ENCODE measurements at regions not wholly inside any gene's neighbourhood (a gene's known extent, or its start where the extent isn't known, plus 50 kb on each side); places are given as distances from the start of the nearest gene placed in this dataset.

DNA sequence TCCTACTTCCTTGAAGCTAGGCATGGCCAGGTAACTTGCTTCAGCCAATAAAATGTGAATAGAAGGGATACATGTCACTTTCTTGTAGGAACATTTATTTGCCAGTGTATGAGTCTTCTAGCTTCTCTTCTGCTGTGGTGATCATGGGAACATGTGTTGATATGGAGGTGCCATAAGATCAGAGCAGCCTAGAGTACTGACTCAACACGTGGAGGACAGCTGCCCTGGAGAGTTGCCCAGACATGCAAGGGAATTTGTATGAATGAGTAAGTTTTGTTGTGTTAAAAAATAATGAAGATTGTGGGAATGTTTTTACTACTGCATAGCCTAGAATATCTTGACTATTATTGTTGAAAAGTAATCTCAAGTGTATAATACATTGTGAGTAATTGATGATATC, 502.3 kb downstream of the NUF2 start:
- DNase-seq = no peak

DNA sequence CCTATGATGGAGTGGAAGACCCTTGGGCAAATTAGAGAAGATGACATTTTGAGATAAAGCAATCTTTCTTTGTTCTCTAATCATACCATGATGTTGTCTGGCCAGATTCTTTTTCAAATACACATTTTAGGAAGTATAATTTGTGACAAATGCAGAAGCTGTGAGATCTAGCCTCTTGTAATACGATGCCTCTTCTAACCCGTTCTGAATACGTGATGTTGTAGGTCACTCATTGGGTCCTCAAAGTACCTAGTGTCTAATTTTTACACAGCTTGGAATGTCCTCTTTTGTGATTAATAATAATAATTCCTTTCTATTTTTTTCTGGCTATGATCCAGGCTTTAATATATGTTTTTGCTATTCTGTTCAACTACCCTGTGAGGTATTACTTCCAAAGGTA, 502.7 kb downstream of the NUF2 start:
- no peak for DNase-seq

DNA sequence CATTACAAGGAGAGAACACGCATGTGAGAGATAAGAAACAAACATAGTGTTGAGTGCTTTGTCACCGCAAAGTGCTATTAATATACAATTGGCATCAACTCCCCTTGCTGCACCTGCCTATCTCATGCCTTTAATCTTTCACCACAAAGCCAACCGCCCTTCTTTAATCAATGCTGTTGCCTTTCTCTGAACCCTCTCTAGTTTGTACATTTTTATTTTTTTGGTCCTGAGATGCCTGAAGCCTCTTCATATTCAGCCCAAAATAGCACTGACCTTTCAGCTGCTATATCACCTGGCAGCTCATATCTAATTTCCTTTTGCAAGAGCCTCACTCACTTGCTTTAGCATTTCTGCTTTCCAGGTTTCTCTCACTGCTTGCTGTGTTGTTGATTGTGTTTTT, 504.7 kb downstream of the NUF2 start:
- no peak for DNase-seq

DNA sequence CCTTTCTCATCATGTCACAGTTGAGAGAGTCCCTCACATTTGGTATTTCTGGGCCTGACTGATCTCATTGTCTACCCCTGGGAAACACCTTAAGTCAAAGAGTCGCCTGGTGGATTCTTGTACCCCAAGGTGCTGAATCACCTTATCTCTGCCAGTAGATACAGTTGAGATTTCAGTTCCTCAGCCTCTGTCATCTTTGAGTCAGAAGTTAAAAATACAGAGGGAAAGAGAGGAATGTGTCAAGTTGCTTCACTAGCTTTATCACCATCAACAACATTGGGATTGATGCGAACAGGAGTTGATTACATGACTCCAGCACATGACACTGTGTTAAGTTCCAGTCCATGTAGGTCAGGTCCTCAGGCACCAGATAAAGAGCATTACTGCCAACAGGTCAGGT, 513.0 kb downstream of the NUF2 start:
- DNase-seq = no peak

DNA sequence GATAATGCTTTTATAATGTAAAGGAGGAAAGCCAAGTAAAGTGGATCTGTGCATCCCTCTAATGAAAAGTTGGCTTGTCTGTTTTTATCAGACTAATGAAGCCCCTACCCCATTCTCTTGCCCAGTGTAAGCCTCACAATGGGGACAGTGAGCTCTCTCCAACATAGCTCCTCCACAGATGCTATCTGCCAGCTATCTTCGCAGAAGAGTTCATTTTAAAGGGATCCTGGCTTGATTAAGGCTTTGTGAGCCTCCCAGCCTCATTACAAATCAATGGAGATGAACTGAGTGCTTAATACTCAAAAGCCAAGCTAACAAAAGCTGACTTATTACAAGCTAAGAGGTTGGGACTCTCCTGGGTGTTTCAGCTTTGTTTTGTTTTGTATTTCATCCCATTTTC, 514.7 kb downstream of the NUF2 start:
- no peak for DNase-seq

DNA sequence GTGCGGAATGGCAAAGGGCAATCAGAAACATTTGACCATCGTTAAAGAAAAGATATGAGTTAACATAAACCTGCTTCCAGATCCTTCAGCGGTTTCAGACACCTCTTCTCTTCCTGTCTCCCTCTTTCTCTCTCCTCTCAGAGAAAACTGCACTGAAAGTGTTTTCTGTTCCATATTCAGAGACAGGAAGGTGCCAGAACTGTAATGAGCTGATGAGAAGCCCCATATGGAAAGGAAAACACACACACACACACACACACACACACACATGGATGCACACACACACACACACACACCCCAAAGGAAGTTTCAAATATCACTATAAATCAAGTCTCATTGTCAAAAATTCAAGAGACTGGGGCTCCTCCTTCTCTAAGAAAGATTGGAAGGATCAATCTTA, 515.5 kb downstream of the NUF2 start:
- no peak for DNase-seq

DNA sequence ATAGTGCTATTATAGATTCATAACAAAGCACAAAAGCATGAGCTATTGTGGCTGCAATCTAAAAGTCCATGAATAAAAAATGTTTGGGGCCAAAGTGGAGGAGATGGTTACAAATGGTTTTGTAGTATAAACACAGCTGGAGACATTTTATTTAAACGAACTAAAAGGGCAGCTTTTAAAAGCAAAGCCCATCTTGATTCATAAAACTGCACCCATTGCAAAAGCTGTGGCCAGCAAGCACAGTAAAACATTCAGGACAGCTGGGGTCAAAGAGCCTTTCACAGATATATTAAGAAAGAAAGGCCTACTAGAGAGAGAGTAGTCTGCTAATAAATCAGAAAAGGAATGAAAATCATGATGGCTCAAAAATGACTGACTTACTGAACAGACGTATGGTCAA, 520.8 kb downstream of the NUF2 start:
- no peak for DNase-seq

DNA sequence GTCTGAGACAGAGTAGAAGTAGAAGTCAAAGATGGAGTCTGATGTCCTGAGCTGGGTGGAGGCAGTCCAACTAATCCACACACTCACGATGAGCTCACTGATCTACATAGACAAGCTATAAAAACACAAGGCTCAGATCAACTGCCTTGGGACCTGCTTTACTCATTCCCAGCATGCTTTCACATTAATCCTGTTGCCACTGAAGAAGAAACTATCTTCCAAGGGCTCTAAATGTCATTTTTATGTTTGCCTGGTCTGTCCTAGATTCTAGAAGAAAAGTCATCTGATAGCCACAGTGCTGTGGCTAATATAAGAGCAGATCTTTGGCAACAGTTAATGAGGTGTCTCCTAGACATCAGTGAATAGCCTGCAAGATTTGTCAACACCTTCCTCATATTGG, 522.7 kb downstream of the NUF2 start:
- DNase-seq = no peak

DNA sequence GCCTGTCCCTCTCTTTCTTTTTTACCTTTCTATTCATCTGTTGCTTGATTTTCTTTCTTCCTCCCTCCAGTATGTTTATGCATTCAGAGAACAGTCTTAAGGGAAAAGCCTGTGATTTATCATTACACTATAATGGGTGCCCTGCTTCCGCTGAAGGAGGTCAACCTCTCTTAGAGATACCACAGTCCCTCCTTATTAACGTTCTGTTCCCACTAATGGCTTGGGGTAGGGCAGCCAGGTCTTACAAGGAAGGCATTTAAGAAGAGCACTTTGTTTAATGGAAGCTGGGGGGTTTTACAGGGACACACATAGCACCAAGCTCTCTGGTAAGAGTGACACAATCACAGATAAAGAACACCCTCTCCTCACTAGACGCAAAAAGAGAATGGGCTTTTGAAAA, 523.5 kb downstream of the NUF2 start:
- DNase-seq = no peak

DNA sequence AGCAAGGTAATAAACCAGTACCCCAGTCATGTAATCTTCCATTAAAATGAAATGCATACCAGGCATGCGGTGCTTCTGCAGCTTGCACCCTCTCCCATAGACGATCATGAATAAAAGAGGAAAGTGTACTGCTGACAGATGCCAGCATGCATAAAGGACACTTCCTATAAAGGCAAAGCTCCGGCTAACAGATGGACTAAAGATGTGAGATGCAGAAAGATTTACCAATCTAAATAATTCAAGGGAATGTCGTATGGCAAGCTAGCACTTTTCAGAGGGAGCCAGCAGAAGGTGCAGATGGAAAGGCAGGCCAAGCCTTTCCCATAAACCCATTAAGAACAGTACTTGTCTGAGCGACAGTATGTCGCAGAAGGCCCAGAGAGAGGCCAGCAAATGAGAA, 542.0 kb downstream of the NUF2 start:
- no peak for DNase-seq

DNA sequence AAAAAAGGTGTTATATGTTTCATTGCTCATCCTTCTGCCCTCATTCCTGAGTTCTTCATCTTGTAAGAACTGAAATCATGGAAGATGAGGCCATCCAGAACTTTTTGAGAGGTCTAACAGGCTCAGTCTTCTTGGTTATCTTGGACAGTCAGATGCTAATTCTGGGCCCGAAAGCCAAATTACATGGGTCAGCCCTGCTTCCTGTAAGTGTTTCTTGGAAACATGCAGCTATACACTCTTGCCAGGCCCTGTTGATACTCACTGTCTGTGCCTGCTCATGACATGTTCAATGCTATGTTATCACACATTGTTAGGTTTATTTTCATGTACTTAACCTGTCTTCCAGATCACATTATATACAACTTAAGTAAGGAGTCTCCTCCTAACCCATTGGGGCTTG, 542.5 kb downstream of the NUF2 start:
- DNase-seq = no peak

DNA sequence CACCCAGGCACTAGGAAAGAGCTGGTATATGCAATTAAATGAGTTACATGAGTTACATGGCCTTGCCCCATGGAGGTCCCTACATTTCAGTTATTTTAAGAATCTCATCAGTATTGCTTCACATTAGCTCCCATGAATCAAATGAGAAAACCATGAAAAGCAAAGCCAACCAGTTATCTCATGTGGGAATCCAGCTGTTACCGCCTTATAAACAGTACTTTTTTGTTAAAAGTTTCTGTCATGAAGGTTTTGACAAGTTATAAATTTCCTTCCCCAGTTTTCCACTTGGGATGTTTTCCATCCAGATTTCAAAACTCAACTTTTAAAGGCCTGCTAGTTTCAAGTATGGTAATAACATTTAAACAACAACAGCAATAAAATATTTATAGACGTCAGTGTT, 544.8 kb downstream of the NUF2 start:
- no peak for DNase-seq

DNA sequence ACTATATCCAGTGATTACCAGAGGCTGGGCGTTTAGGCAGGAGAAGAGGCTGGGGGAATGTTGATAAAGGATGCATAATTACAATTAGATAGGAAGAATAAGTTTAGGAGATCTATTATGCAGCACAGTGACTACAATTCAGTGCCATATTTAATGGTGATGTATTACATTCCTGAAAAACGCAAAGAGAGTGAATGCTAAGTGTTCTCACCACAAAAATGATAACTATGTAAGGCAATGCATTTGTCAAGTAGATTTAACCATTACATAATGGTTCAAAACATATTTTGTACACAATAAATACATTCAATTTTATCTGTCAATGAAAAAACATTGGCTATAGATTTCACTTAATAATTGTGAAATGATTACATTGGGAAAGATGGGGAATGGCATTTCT, 548.9 kb downstream of the NUF2 start:
- DNase-seq = no peak

DNA sequence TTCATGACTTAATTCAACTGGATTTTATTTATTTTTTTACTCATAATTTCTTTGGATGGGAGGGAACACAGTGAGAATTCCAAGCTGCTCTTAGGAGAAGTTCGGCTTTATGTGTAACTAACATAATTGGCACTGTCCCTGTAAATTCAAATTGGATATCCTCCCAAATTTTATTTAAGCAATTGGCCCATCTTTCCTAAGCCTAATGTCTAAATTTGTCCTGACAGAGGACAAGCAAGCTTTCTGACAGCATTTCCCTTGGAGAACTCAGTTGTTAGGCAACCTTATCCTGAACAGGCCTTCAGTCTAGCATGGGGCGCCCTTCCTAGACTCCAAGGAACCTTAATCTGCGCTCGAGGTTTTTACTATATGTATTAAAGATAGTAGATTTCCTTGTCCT, 550.3 kb downstream of the NUF2 start:
- no peak for DNase-seq

DNA sequence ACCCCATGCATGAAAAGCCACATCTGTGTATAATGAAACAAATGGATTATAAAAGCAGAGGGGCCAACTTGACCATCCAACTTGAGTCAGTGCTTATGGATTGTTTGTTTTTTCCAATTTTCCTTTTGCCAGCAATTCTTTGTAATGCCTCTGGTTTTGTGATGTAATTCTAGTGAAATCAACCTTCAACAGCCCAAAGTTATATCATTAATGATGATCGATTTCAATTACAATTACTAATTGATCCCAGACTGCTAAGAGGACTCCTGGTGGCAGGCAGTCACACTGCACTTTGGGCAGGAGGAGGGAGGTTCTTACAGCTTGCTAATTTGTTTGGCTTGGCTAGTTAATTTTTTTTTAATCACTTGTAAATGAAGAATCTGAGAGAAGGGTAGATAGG, 552.3 kb downstream of the NUF2 start:
- no peak for DNase-seq

DNA sequence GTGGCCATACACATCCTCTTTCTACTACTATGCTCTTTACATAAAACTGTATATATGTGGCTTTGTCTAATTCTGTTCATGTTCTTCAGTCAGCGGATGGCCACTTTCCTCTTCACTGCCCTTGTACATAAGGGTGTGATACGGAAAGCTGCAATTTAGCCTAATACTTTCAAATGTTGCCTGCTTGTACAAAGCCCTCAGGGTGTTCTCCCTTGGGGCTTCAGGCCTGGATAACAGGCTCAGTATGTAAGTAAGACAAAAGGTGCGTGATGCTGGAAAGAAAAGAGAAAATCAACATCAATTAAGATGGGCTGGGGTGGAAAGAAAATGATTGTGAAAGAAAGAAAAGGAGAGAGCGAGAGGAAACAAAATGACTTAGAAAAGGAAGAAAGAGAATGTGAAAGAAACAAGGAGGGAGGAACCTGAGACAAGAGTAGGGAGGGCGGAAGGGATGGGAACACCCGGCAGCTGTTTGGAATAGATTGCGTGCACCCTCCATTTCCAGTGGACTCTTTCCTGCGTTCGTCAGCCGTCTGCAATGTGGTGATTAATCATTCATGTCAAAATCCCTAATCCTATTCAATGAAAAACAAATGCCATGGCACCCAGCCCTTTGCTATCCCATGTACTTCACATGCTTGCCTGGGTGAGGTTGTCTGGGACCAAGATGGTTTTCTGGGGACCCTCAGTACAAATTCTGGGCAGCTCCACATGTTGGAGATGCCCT, 553.6 kb downstream of the NUF2 start:
- no peak for DNase-seq

DNA sequence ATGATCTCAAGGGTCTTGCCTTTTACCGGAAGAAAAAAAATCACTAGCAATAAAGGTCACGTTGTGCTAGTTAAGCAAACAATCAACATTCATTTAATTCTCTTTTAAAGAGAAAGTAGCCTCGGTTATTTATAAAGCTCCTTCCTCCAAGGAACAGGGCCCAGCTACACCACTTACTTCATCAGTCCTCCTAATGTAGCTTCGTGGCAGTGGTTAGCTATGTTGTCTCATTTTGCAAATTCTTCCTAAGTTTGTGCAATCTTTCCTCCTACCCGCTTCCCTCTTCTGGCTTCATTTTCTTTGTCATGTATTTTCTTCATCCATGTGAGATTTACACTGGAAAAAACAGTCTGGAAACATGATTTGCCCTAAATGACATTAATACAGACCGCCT, 554.2 kb downstream of the NUF2 start:
- DNase-seq = no peak

DNA sequence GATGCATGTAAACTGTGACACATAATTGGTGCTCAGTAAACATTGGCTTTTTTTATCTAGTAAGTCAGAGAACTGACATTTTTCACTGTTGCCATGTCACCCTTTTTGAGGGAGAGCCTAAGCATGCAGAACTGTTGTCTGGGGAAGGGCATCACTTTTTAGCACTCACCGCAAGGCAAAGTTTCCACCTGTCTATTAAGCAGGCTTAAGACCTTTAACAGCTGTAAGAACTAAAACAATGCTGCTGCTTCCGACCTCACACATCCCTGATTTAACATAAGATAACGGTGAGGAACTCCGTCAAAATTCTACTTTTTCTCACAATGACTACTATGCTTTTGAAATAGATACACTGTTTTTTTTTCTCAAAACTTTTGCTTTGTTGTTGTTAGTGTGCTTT, 554.8 kb downstream of the NUF2 start:
- no peak for DNase-seq

DNA sequence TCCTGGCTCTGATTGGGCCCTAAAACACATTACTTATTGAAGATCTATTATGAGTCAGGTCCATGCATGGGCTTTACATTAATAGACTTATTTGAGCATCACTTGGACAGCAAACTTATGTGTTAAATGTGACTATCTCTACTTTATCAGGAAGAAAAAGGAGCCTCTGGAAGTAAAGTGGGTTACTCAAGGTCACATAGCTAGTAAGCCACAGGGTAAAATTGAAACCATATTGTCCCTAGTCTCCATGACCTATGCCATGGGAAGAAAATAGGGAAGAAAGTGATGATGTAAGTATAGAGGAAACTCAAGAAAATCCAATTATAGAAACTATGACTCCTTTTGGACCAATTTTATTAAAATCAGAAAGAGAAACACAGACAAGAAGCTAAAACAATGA, 555.3 kb downstream of the NUF2 start:
- no peak for DNase-seq

DNA sequence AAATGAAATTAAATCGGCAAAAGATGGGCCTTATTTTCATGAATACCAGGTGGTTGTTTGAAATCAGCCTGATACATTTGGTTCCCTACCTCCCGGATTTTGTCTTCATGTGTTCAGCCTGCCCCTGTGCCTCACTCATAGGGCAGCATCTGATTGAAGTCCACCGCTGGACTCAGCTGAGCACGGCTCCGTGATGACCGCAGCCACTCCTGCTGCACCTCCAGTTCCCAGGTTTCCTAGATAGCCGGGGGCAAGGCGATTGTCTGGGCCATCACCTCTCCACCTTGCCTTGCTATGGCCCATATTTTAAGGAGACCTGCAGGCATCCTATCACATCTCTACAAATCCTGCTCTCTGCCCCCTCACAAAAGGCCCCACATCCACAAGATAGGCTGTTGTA, 563.8 kb downstream of the NUF2 start:
- DNase-seq = no peak

DNA sequence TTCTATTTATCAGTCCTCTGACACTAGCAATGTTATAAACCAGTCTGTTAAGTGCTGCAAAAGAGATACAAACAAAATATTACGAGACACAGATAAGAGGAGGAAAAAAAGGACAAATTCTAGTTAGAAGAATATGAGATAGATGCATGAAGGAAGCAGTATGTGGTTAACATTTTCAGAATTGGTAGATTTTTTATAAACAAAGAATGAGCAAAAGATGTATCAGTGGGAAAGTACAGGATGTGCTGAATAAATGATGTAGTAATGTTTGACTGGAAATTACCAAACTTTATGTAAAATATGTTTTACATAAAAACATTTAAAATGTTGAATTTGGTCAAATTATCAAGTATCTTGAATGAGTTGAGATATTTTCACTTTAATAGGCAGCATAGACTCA, 574.2 kb downstream of the NUF2 start:
- DNase-seq = no peak

DNA sequence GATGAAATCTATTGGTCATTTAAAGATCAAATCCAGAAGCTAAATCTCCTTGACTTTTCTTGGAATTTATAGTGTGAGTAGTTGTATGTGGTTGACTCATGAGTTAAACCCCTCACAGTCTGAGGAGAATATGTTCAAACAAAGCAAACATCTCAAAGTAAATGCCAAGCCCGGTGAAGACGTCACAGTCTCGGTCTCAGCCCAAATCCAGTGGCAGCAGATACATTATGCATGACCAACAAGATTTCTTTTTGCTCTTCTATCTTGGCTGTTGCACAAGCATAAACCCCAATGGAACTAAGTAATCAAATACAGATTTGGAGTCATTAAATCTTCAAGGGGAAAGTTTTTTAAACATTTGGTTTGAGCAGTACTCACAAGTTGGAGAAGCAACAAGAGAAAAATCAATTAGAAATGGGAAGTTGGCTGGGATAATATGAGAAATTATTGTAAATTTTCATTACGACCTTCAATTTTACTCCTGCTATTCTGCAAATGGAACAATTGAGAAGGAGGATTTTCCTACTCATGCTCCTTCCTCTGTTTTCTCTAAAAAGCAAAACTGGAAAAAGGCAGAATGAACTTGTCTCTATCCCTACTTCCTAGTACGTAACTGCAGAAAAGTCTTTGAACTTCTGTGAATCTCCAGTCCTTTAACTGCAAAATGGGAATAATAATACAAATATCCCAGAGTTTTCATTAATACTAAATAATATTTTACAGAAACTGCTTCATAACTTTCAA, 575.8 kb downstream of the NUF2 start:
- DNase-seq = no peak

DNA sequence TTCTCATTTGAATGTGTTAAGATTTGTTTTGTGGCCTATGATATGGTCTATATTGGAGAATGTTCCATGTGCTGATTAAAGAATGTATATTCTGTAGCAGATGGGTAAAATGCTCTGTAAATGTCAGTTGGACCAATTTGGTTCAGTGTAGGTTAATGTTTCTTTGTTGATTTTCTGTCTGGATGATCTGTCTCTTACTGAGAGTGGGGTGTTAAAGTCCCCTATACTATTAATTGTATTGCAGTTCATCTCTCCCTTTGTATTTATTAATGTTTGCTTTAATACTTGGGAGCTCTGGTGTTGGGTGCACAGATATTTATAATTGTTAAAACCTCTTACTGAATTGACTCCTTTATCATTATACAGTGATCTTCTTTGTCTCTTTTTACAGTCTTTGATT, 584.5 kb downstream of the NUF2 start:
- no peak for DNase-seq

DNA sequence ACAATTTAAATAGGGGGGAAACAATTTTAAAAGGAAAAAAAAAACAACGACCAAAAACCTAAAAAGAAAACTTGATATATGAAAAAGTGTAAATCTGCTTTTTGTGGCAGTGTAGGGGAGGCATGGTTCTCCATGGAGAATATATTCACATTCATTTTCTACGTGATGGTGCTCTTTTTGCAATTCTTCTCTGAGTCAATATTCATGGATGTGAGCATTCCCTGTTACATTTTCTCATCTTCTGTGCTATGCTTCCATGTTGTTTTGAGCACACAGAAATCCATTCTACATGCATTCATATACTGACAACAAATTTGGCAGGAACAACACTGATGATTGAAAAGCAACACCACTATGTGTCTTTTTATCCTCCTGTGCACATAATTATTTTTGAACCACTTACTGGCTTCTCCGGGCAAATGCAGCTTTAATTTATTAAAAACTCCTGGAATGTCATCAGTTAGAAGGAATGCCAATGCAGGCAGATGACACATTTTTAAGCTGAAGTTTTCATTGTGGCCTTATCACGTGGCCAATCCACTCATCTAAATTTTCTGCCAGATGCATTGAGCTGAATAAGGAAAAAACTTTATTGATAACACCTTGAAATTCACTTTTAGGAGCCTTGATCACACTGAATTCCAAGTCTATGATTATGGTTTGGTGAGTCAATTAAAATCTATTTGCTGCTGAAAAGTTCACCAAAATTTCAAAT, 590.6 kb downstream of the NUF2 start:
- DNase-seq = no peak

All from KG1 (cell line).